NCI-H226 (cell line): ENCODE measurements at regions not wholly inside any gene's neighbourhood (a gene's known extent, or its start where the extent isn't known, plus 50 kb on each side); places are given as distances from the start of the nearest gene placed in this dataset.
"Not testable (repeated sequence)": the region's sequence is repeated elsewhere in the genome, so short reads cannot be mapped to it uniquely, and the experiment has no call there.

Experiments used
- DNase-seq: peaks from one replicate; pipeline ENCODE4 v3.0.0-alpha.2; 2015

GRCh38 chr16:65287307-65287706 is 165.4 kb upstream of the CDH11 start:
- no peak for DNase-seq

DNA sequence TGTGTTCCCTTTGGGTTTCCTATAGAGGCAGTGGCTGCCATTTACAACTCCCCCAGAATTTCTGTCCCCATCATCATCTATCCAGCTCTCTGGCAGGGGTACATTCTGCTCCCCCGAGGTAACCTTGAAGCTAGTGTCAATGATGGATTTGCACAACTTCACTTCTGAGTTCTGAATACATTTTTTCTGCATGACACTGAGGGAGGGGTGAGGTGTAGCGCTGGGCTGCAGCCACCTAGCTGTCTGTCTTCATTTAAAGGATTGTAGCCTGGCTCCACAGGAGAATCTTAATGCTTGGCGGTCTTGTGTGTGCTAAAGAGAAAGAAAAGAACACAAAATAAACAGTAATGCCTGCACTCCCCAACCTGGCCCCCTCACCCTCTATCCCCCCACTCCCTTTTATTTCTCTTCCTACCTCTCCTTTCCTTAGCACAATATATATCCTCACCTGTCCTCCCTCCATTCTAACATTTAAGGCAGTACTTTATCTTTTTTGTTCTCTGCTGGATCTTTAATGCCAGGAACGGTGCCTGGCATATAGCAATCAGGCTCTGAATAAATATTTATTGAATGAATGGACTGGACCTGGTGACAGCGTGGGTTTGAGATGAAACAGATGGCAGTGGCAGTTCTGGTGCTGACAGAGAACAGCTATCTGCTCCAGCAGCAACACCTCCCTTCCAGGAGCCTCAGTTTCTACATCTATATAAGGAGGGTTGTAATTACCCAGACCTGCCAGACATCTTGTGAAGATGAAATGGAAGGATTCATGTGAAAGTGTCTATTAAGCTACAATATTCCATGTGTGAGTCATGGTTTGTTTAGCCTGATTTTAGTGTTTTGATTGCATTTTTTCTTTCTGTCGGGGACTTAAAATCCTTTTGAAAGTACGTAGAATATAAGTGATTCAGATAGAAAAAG is 163.5 kb upstream of the CDH11 start:
- DNase-seq: no peak

- no peak for DNase-seq
These were observed 162.8 kb upstream of the CDH11 start for GRCh38 chr16:65284626-65285025.

DNA sequence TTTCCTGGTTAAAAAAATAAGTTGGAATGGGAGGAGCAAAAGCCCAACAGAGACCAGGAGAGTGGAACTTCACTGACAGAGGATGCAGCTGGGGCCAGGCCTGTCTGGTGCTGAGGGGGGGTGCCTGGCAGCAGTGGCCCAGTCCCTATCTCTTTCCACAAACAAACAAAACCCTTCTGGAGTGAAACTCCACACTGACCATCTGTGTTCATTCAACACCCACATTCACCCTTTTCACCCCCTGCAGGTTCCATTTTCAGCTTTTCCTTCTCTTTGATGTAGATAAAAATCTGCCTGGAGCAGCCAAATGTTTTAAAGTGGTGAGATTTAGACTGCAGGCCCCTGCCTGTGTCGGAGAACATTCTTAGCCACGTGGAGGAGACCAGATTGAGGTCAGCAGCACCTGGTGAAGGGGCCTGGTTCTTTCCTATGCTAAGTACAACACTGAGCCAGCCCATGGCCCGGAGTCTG is 161.4 kb upstream of the CDH11 start:
- no peak for DNase-seq

DNA sequence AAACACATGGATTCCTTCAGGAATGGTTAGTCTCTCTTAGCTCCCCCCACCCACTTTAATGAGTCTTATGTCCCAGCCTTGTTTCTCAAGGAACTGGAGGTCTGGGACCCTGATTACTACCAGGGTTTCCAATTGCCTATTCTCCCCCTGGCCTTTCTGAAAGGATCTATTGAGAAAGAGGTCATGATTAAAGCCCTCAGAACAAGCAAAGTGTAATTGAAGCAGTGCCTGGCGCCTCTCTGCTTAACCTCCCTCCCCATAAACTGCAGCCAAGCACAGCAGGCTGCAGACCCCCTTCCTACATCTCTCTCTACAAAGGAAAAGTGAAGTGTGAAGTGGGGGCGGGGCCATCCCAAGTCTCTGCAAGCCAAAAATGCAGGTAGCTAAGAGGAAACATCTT is 159.7 kb upstream of the CDH11 start:
- DNase-seq: no peak

GRCh38 chr16:65280845-65281512 is 159.1 kb upstream of the CDH11 start:
- no peak for DNase-seq

DNA sequence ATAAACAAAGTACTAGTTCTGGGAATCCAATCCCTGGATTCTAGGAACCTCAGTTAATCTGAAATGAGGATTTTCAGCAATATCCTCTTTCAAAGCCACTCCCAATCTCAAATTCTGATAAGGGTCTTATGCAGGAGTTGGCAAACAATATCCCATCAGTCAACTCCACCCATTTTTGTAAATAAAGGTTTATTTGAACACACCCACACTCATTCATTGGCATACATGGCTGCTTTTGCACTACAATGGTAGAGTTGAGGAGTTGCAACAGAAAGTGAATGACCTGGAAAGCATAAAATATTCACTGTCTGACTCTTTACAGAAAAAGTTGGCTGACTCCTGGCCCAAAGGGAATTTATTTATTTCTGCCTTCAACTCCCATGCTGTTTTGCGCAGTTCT is 157.7 kb upstream of the CDH11 start:
- DNase-seq: no peak

- no peak for DNase-seq
These were observed 157.0 kb upstream of the CDH11 start for GRCh38 chr16:65278874-65279273.

DNA sequence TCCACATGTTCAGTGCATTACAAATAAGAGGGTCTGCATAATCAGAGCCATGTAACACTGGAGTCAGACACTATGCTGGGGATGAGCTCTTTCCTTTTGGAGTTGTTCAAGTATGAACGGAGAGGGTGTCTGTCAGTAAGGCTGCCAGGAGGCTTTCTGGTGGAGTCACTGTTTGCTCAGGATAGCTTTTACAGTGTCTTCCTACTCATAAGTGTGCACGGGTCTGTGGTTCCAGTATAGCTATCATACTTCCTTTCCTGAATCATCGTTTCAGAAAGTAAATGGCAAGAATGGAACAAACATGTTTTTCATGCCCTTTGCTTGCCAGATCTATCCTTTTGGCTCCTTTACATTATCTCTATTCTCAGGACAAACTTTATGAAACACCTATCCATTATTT is 152.7 kb upstream of the CDH11 start:
- no peak for DNase-seq

- DNase-seq: no peak
These were observed 151.0 kb upstream of the CDH11 start for GRCh38 chr16:65272699-65273414.

DNA sequence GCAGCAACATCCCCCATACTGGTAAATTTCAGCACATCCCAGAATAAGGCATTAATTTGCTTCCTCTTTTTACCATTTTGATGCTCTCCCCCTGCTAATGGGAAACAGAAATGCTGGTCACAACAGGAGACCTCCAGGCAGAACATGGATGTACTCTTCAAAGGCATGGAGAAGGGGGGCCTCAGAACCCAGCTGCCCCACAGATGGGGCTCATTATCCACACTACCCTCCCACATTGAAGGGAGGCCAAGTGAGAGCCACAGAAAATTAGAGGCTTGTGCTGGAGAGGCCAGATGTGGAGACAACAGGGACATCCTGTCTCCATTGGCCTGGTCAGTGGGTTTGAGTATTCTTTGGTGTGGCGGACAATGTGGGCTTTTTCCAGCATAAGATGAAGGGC is 150.1 kb upstream of the CDH11 start:
- DNase-seq: no peak

DNA sequence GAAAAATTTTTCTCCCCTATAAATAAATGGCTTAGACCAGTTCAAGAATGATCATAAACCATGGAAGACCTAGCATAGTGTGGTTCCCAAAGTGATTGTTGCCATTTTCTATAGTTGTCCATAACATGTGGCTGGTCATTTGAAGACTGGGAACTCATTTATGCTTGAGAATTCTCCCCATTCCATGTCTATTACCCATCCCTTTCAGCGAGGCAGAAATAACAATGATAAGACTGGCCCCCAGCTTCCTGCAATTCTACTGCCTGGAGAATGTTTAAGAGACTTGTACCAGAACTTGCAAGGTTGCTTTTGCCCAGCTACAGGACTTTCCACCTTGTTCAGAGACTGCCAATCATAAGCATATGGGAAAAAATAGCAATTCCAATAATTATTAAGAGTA is 146.5 kb upstream of the CDH11 start:
- no peak for DNase-seq

- DNase-seq: no peak
These were observed 142.0 kb upstream of the CDH11 start for GRCh38 chr16:65263896-65264295.

DNA sequence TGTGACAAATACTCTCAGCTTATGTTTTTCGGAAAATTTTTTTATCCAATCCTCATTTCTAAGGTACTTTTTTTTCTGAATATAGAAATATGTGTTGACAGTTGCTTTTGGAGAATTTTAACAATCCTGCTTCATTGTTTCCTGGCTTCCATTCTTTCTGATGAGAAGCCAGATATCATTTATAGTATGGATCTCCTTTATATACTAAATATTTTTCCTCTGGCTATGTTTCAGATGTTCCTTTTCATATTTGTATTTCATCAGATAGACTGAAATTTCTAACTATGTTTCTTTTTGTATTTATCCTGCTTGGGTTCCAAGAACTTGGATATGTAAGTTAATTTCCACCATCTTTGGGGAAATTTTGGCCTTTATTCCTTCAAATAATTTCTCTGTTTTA is 138.9 kb upstream of the CDH11 start:
- no peak for DNase-seq

DNA sequence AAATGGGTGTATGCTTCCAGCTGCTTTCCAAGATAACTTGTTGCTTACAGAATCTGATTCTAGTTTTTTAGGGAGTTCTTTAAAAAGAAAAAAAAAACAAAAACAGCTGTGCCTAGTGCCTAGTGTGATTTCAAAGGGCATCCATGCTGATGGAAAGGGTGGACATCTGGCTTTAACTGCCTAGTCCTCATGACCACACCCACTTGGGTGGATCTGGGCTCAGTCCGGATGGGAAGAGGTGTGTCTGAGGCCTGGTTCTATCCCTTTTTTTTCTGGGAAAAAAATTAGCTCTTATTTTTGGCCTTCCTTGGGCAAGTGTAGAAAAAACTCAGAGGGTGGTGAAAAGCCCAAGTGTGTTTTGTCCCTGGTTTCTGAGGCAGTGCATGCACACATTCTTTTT is 132.3 kb upstream of the CDH11 start:
- no peak for DNase-seq

GRCh38 chr16:65249768-65250167 is 127.9 kb upstream of the CDH11 start:
- peak; percentile 23 for DNase-seq

GRCh38 chr16:65244787-65245186 is 122.9 kb upstream of the CDH11 start:
- DNase-seq: no peak

GRCh38 chr16:65235339-65236177 is 113.7 kb upstream of the CDH11 start:
- DNase-seq: no peak

GRCh38 chr16:65234721-65235320 is 113.0 kb upstream of the CDH11 start:
- not testable (repeated sequence) for DNase-seq

DNA sequence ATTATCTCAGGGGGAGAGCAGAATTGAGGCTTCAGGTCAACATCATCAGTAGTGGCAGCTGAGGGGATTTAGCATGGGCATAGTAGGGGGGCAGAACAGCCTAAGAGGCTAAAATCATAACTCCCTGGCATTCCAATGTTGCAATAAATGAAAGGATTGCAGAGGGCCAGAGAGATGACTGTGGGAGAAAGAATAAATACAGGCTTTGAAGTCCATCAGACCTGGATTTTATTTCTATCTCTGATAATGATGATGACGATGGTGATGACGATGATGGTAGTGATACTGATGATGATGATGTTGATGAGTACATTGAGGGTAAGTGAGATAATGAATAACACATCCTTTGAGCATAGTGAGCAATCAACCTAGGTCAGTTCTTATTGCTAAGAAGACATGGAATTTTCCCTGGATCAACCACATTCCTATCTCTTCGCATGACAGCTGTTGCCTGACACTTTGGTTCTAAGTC is 107.4 kb upstream of the CDH11 start:
- peak; percentile 86 for DNase-seq

- no peak for DNase-seq
These were observed 105.4 kb upstream of the CDH11 start for GRCh38 chr16:65227150-65227835.
